ENCODE measurements at regions not wholly inside any gene's neighbourhood (a gene's known extent, or its start where the extent isn't known, plus 50 kb on each side); places are given as distances from the start of the nearest gene placed in this dataset.

- DNase-seq (ENCODE audit: low spot score), result no peak
These were observed 242.1 kb upstream of the PWP1 start for GRCh38 chr12:107443320-107444090.

- no peak for DNase-seq (ENCODE audit: low spot score)
These were observed 240.8 kb upstream of the PWP1 start for GRCh38 chr12:107444771-107445170.

- DNase-seq (ENCODE audit: low spot score), result no peak
These were observed 239.1 kb upstream of the PWP1 start for GRCh38 chr12:107446476-107446875.

GRCh38 chr12:107447336-107447735 lies 238.3 kb upstream of the PWP1 start:
- no peak for DNase-seq (ENCODE audit: low spot score)

GRCh38 chr12:107448198-107448597 lies 237.4 kb upstream of the PWP1 start:
- peak; percentile 34 for DNase-seq (ENCODE audit: low spot score)

- peak; percentile 20 for DNase-seq (ENCODE audit: low spot score)
These were observed 235.7 kb upstream of the PWP1 start for GRCh38 chr12:107449891-107450290.

GRCh38 chr12:107450541-107450940 lies 235.1 kb upstream of the PWP1 start:
- no peak for DNase-seq (ENCODE audit: low spot score)

GRCh38 chr12:107451246-107451645 lies 234.4 kb upstream of the PWP1 start:
- no peak for DNase-seq (ENCODE audit: low spot score)

GRCh38 chr12:107454109-107454830 lies 231.3 kb upstream of the PWP1 start:
- no peak for DNase-seq (ENCODE audit: low spot score)

GRCh38 chr12:107457362-107457935 lies 228.2 kb upstream of the PWP1 start:
- DNase-seq (ENCODE audit: low spot score), result no peak

GRCh38 chr12:107458163-107458562 lies 227.4 kb upstream of the PWP1 start:
- no peak for DNase-seq (ENCODE audit: low spot score)

GRCh38 chr12:107458990-107459389 lies 226.6 kb upstream of the PWP1 start:
- no peak for DNase-seq (ENCODE audit: low spot score)

- no peak for DNase-seq (ENCODE audit: low spot score)
These were observed 226.0 kb upstream of the PWP1 start for GRCh38 chr12:107459641-107460040.

GRCh38 chr12:107461222-107461975 lies 224.2 kb upstream of the PWP1 start:
- DNase-seq (ENCODE audit: low spot score), result peak; percentile 76

GRCh38 chr12:107462428-107463332 lies 222.9 kb upstream of the PWP1 start:
- DNase-seq (ENCODE audit: low spot score), result no peak

- no peak for DNase-seq (ENCODE audit: low spot score)
These were observed 221.0 kb upstream of the PWP1 start for GRCh38 chr12:107464644-107465043.

GRCh38 chr12:107465625-107466024 lies 220.0 kb upstream of the PWP1 start:
- no peak for DNase-seq (ENCODE audit: low spot score)

GRCh38 chr12:107467716-107468115 lies 217.9 kb upstream of the PWP1 start:
- DNase-seq (ENCODE audit: low spot score), result no peak

GRCh38 chr12:107468182-107468581 lies 217.4 kb upstream of the PWP1 start:
- DNase-seq (ENCODE audit: low spot score), result no peak

- DNase-seq (ENCODE audit: low spot score), result no peak
These were observed 216.6 kb upstream of the PWP1 start for GRCh38 chr12:107469011-107469410.

GRCh38 chr12:107470645-107471044 lies 215.0 kb upstream of the PWP1 start:
- DNase-seq (ENCODE audit: low spot score), result no peak
